GM18868 (cell line): ENCODE measurements at regions not wholly inside any gene's neighbourhood (a gene's known extent, or its start where the extent isn't known, plus 50 kb on each side); places are given as distances from the start of the nearest gene placed in this dataset.
"Not testable (repeated sequence)": the region's sequence is repeated elsewhere in the genome, so short reads cannot be mapped to it uniquely, and the experiment has no call there.

Experiments
- ATAC-seq: cut with Tn5 transposase; IDR thresholded peaks from one replicate; pipeline ENCODE4 v1.9.1; 2021; ENCODE audit warnings: mild to moderate bottlenecking, moderate library complexity; ENCODE audit not compliant: unreplicated experiment

DNA sequence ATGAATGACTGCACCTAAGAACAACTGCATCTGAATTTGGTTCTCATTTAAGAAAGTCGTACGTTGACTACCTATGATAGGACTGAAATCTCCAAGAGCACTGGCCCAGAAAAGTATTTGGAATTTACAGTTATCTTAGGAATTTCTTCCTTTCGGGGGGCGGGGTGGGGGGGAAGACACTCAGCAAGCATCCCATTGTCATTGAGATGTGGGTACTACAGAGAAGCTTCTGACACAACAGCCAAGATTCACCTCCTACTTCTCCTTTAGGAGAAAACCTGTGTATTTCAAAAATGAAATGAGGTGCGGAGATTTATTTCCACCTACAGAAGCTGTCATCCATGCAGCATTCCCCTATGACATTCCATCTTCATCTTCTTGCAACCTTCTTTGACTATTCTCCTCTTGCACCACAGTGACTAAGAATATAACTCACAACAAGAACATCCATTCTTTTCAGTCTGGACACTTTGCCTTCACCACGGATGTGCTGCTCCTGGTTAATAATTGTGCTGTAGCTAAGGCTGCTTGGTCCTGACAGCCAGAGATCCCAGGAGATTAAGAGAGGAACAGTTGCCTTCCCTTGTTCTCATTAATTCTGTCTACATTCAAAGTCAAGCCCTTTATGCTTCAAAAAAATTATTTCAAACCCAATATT is 98.4 kb upstream of the FRMD4A start:
- no peak for ATAC-seq

- no peak for ATAC-seq
These were observed 94.3 kb upstream of the FRMD4A start for GRCh38 chr10:14425034-14425433.

DNA sequence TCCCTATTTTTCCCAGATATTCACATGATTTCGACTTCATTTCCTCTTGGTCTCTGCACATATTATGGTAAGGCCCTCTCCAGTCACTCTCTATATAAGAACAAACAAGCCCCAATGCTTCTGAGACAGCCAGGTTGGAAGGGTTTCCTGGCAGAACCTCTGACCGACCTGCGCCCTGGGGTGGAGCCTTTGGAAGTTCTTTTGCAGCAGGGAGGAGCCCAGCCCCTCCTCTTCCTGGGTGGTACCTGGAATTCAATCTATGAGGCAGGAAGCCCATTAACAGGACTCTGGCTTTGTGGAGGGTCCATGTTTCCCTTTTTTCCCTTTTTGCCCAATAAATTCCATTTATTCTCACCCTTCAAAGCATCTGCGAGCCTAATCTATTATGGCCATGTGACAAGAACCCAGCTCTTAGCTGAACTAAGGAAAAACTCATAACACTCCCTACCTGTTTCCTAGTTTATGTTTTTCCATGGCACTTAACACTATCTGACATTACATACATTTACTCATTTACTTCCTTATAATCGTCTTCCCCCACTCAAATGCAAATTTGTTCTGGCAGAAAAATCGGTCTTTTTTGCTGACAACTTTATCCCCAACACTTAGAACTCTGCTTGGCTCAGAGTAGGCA is 92.5 kb upstream of the FRMD4A start:
- ATAC-seq = no peak

GRCh38 chr10:14422431-14422830 is 91.7 kb upstream of the FRMD4A start:
- no peak for ATAC-seq

DNA sequence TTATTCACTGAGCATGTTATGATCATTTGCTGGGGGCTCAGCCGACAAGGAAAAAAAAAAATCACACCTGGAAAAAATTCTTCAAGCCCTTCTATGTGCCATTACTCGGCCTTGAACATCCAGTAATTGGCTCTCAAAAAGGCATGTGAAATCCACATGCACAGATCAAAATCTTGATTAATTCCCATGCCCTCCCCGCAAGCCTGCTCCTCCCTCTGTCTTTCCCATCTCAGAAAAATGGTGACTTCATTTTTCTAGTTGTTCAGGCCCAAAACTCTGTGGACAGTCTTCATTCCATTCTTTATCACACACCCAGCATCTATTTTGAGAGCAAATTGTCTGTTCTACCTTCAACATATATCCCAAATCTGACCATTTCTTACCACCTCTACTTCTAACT is 91.2 kb upstream of the FRMD4A start:
- ATAC-seq = no peak

DNA sequence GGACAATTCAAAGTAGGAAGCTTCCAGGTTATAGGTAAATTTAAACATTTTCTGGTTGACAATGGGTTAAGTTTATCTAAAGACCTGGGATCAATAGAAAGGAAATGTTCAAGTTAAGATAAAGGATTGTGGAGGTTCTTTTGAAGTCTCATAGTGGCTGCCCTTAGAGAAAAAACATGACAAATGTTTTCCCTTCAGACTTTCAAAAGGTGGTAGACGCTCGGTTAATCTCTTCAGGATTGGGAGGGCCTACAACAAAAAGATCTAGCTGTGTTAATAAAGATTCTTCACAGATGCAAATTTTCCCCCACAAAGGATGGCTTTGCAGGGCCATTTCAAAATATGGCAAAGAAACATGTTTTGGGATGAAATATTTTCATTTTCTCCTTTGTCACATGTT is 86.6 kb upstream of the FRMD4A start:
- not testable (repeated sequence) for ATAC-seq

DNA sequence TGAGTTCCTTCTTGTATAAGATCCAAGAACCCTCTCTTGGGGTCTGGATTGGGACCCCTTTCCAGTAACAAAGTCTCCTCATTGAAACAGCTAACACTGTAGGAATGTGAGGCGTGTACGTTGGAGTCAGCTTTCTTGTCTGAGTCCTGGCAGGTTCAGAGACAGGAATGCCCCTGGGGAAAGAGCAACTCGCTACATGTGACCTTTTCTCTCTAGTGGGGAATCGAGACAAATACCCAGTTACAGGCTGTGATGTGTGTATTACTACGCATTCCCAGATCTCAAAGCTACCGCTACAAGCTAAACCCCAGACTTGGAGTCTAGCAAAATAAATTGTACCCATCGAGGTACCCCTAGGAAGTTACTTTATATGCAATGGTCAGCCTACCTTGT is 85.6 kb upstream of the FRMD4A start:
- ATAC-seq = no peak

DNA sequence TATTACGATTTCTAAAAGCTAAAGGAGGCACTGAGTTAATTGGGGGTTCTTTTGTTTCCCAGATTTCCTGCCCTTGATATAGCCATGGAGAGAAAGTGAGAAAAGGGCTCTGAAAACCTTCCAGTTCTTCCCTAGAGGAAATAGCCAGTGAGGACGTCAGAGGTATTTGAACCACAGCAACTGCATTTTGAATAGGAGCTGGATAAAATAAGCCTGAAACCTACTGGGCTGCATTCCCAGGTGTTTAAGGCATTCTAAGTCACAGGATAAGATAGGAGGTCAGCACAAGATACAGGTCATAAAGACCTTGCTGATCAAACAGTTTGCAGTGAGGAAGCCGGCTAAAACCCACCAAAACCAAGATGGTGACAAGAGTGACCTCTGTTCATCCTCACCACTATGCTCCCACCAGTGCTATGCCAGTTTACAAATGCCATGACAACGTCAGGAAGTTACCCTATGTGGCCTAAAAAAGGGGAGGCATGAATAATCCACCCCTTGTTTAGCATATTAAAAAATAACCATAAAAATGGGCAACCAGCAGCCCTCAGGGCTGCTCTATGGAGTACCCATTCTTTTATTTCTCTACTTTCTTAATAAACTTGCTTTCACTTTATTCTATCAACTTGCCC is 85.1 kb upstream of the FRMD4A start:
- no peak for ATAC-seq

DNA sequence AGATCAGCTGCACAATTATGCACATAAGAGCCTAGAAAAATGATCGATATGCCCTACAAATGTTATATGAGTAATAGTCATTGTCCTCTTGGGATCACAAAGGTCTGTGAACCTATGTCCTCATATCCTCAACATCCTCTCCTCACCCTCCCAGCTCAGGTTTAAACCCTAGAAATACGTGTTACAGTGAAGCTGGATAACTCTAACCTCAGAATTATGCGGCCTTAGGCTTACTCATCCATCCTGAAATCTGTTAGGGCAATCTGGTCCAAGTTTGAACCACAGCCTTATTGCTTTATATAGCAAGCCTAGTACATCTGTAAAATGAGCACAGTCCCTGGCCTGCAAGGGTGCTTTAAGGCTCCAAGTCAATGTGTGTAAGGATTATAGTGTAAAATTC is 84.2 kb upstream of the FRMD4A start:
- ATAC-seq = no peak

DNA sequence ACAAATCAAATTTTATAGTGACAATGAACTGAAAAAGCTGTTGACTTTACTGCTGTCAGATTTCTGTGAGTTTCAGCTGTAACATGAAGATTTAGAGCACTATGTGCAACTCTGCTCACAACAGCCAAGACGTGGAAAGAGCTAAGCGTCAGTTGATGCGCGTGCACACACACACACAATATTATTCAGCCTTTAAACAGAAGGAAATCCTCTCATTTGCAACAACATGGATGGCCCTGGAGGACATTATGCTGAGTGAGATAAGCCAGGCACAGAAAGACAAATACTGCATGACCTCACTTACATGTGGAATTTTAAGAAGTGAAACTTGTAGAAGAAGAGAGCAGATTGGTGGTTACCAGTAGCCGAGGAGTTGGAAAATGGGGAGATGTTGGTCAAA is 82.8 kb upstream of the FRMD4A start:
- ATAC-seq = no peak

DNA sequence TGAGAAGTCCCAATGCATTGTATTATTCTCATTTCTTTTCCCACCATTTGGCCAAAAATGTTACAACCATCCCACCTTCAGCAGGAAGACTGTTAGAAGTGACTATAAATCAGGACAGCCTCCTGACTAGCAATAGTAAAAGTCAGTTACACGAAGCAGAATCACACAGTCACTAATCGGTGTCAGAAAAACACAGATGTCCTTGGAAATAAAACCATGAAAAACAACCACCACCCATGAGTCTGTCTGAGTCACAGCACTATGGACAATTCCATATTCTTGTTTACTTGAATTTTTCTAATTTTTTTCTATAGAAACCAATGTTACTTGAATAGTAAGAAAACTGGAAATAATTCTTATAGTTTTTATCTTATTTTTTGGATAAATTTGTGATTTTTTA is 81.9 kb upstream of the FRMD4A start:
- ATAC-seq = no peak

- ATAC-seq = no peak
These were observed 79.2 kb upstream of the FRMD4A start for GRCh38 chr10:14409856-14410458.

GRCh38 chr10:14409247-14409646 is 78.5 kb upstream of the FRMD4A start:
- no peak for ATAC-seq

- no peak for ATAC-seq
These were observed 77.4 kb upstream of the FRMD4A start for GRCh38 chr10:14408139-14408538.

DNA sequence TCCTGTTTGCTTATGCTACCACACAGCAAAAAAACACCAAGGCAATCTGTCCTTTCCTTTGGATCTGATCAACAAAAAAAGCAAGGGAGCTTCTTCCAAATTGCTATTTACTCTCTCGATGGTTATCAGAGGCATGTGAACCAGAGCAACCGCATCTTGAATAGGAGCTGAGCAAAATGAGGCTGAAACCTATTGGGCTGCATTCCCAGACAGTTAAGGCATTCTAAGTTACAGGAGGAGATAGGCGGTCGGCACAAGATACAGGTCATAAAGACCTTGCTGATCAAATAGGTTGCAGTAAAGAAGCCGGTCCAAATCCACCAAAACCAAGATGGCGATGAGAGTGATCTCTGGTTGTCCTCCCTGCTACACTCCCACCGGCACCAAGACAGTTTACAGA is 76.8 kb upstream of the FRMD4A start:
- ATAC-seq = no peak

DNA sequence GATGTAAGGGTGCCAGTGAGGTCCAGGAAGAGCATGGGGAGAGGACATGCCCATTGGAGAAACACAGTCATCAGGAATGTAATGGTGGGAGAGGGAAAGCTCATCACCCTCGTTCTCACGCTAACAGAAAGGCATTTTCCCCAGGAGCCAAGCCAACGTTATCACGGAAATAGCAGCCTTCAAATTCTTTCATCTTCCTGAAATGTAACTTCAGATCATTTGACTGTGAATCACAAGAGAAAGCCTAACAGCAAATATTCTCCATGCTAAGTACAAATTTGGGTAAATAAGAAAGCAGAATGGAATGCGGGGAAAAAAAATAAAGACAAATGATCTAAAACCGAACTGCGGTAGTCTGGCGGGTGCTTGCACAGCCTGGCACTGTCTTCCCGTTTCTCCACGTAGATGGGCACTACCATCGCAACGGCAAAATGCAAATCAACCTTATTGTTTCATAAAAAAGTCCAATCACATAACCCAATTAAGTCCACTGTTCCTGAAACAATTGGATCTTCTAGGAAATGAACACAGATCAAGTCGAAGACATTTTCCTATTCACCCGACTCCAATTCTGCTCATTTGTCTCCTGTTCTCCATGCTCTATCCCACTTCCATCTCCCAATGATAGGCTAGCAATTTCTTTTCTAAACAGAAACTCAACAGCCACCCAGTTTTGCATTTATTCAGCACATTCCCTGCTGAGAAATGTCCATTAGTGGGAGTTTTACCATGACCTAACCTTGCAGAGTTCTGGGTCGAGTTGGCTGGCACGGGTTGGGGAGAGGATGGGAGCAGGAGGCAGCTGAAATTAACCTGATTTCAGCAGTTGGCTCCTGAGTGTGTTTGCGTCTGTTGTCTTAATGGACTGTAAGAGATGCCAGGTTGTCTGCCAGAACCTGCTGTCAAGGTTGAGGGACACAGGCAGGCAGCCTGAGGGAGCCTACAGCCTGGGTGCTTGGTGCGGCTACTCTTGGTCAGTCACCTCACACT is 74.6 kb upstream of the FRMD4A start:
- ATAC-seq = no peak

- no peak for ATAC-seq
These were observed 73.3 kb upstream of the FRMD4A start for GRCh38 chr10:14403881-14404623.

DNA sequence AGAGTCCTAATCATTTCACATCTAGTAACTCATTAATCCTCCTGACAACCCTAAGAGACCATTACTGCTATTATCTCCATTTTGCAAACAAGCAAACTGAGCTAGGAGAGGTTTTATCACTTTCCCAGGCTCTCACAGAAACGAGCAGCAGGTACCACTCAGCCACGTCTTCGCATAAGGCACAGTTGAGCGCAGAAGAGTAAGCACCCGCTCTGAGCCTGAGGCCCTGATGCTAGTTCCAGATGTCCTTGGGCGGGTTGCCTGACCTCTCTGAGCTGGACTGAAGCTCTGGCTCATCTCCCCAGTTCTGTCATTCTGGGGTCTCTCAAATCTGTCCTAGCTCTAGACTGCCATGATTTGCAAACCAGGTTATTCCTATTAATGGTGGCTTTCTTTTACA is 72.6 kb upstream of the FRMD4A start:
- no peak for ATAC-seq

GRCh38 chr10:14399641-14400040 is 68.9 kb upstream of the FRMD4A start:
- ATAC-seq = no peak

DNA sequence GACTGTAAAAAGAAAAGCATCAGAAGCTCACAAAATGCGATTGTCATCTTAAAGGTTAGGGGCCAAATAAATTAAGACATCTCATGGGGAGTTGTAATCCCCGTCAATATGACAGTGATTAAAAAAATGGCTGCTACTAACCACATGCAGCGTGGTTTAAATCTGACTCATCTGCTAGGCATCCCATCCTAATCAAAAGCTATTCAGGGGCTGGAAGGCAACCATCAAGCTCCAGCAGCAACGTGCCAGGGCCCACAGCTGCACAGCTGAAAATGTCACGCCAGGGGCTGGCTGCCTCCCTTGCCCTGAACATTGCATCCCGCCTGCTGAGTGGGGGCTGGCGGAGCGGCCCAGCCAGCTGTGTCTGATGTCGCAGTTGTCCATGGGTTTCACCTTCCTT is 66.3 kb upstream of the FRMD4A start:
- ATAC-seq = no peak
